ENCODE measurements at regions not wholly inside any gene's neighbourhood (a gene's known extent, or its start where the extent isn't known, plus 50 kb on each side); places are given as distances from the start of the nearest gene placed in this dataset.

DNA sequence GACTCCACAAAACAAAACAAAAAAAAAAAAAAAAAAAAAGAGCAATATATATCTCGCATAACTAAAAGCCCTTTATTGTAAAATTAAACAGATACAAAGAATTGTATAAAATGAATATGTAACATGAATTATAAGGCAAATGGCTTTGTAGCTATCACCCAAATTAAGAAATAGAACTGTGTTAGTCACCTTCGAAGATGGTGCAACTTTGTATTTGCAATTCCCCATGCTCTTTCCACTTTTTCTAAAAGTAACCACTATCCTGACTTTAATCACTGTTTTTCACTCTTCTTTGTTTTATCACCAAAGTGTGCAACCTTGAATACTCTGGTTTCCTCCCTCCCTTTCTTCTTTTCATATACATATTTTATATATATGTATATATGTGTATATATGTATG lies 57.1 kb upstream of the HTR2A start:
- POLR2A ChIA-PET = interaction anchor here (0.5 kb wide), 1 partner anchor 12 kb away, joined by 3 read pairs; no protein-coding TSS in a partner anchor
- H3K4me3 Mint-ChIP-seq = peak overlapping the region; percentile 69
- no peak for DNase-seq
- no peak overlapping the region for H3K4me2 ChIP-seq (replicated peaks; ENCODE audit: low read depth, low read length, poor library complexity, severe bottlenecking)
- H3K9ac ChIP-seq (ENCODE audit: low read length) = no peak overlapping the region
- H3K27me3 Mint-ChIP-seq = no peaks in the 10 kb centered on the region
- no peak overlapping the region for H3K4me3 ChIP-seq (ENCODE audit: control extremely low read depth in 1 of 5, extremely low read depth in 1 of 5, insufficient read depth in 1 of 5, low read depth in 2 of 5, low read length in 4 of 5)
- no peak overlapping the region for H3K27ac ChIP-seq (ENCODE audit: low read length in 2 of 2)
- no peaks in the 10 kb centered on the region for H3K9me3 Mint-ChIP-seq (ENCODE audit: insufficient read depth)
- intact Hi-C loops (cut with micrococcal nuclease) = no loop called here
- no peaks in the 10 kb centered on the region for H3K36me3 ChIP-seq (replicated peaks in 1 of 2; ENCODE audit: control extremely low read depth in 1 of 2, control insufficient read depth in 1 of 2, extremely low read depth in 1 of 2, insufficient read depth in 2 of 2, low read length in 1 of 2)
- H3K4me1 ChIP-seq (ENCODE audit: control insufficient read depth in 2 of 2, insufficient read depth in 2 of 2, low read length in 2 of 2) = peaks cover 19 to 22% of the 10 kb centered on the region in 2 donors
- H3K27ac Mint-ChIP-seq = peak overlapping the region; percentile 50
- CTCF ChIA-PET = interaction anchor here (2.1 kb wide), 1 partner anchor 8 kb away, joined by 11 read pairs; no protein-coding TSS in a partner anchor
- no peaks in the 10 kb centered on the region for H3K9me3 ChIP-seq (ENCODE audit: control extremely low read depth in 1 of 3, control insufficient read depth in 2 of 3, insufficient read depth in 1 of 3, low read length in 2 of 3)
- WGBS (ENCODE audit: insufficient coverage) = 60% methylated on average over 1 of the region's 2 CpGs
- no peaks in the 10 kb centered on the region for H3K79me2 ChIP-seq (ENCODE audit: control insufficient read depth, insufficient read depth, low read length)
- H3K4me1 Mint-ChIP-seq = peaks cover 23% of the 10 kb centered on the region
- TF ChIP-seq EZH2 (IDR thresholded peaks at IDR 0.05; ENCODE audit: borderline replicate concordance, insufficient read depth, low read depth, low read length, poor library complexity, severe bottlenecking) = no peak
- TF ChIP-seq, protein P1, sequence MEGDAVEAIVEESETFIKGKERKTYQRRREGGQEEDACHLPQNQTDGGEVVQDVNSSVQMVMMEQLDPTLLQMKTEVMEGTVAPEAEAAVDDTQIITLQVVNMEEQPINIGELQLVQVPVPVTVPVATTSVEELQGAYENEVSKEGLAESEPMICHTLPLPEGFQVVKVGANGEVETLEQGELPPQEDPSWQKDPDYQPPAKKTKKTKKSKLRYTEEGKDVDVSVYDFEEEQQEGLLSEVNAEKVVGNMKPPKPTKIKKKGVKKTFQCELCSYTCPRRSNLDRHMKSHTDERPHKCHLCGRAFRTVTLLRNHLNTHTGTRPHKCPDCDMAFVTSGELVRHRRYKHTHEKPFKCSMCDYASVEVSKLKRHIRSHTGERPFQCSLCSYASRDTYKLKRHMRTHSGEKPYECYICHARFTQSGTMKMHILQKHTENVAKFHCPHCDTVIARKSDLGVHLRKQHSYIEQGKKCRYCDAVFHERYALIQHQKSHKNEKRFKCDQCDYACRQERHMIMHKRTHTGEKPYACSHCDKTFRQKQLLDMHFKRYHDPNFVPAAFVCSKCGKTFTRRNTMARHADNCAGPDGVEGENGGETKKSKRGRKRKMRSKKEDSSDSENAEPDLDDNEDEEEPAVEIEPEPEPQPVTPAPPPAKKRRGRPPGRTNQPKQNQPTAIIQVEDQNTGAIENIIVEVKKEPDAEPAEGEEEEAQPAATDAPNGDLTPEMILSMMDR (IDR thresholded peaks at IDR 0.05) = no peak
- no peaks in the 10 kb centered on the region for H4K20me1 ChIP-seq (ENCODE audit: control insufficient read depth, insufficient read depth, low read length, poor library complexity, severe bottlenecking)
- H3K27me3 ChIP-seq (replicated peaks in 1 of 4; ENCODE audit: control extremely low read depth in 1 of 4, control insufficient read depth in 3 of 4, insufficient read depth in 4 of 4, low read length in 3 of 4) = no peaks in the 10 kb centered on the region
- ATAC-seq (ENCODE audit: low read depth) = no peak
- no peak overlapping the region for H2AFZ ChIP-seq (ENCODE audit: insufficient read depth, low read depth, low read length, poor library complexity, severe bottlenecking)

DNA sequence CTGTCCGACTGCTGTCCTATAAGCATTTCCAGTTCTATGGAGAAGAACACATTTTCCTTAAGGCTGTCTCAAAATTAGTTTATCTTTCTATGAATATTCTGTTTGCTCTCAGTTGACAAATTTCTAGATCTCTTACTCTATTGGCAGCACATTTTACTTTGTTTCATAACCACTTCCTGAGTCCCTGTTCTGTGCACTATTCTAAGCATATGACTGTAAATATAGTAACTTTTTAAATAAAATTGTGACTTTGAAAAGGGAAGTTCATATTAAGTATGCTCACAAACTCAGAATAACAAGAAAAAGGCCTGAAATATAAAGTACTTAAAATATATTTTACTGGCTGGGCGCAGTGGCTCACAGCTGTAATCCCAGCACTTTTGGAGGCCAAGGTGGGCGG lies 56.5 kb upstream of the HTR2A start:
- Histone ChIP-seq H3K36me3 (replicated peaks in 1 of 2; ENCODE audit: control extremely low read depth in 1 of 2, control insufficient read depth in 1 of 2, extremely low read depth in 1 of 2, insufficient read depth in 2 of 2, low read length in 1 of 2) (no peaks in the 10 kb centered on the region), H2AFZ (ENCODE audit: insufficient read depth, low read depth, low read length, poor library complexity, severe bottlenecking) (peak overlapping the region; percentile 32), H3K27me3 (replicated peaks in 1 of 4; ENCODE audit: control extremely low read depth in 1 of 4, control insufficient read depth in 3 of 4, insufficient read depth in 4 of 4, low read length in 3 of 4) (no peaks in the 10 kb centered on the region), H3K27ac (ENCODE audit: low read length in 2 of 2) (peak overlapping the region in 1 of 2 donors; percentile 67), H3K4me3 (ENCODE audit: control extremely low read depth in 1 of 5, extremely low read depth in 1 of 5, insufficient read depth in 1 of 5, low read depth in 2 of 5, low read length in 4 of 5) (no peak overlapping the region), H3K9me3 (ENCODE audit: control extremely low read depth in 1 of 3, control insufficient read depth in 2 of 3, insufficient read depth in 1 of 3, low read length in 2 of 3) (no peaks in the 10 kb centered on the region), H3K9ac (ENCODE audit: low read length) (peak overlapping the region; percentile 9), H4K20me1 (ENCODE audit: control insufficient read depth, insufficient read depth, low read length, poor library complexity, severe bottlenecking) (no peaks in the 10 kb centered on the region), H3K4me1 (ENCODE audit: control insufficient read depth in 2 of 2, insufficient read depth in 2 of 2, low read length in 2 of 2) (peaks cover 19 to 22% of the 10 kb centered on the region in 2 donors), H3K4me2 (replicated peaks; ENCODE audit: low read depth, low read length, poor library complexity, severe bottlenecking) (peak overlapping the region; percentile 59), H3K79me2 (ENCODE audit: control insufficient read depth, insufficient read depth, low read length) (no peaks in the 10 kb centered on the region)
- ChIA-PET CTCF (interaction anchor here (2.1 kb wide), 1 partner anchor 9 kb away, joined by 11 read pairs; no protein-coding TSS in a partner anchor), POLR2A (no interaction called here)
- intact Hi-C loops (cut with micrococcal nuclease) = no loop called here
- Mint-ChIP-seq H3K4me1 (peaks cover 23% of the 10 kb centered on the region), H3K9me3 (ENCODE audit: insufficient read depth) (no peaks in the 10 kb centered on the region), H3K27me3 (no peaks in the 10 kb centered on the region), H3K4me3 (peak overlapping the region; percentile 35), H3K27ac (no peak overlapping the region)
- TF ChIP-seq EZH2 (IDR thresholded peaks at IDR 0.05; ENCODE audit: borderline replicate concordance, insufficient read depth, low read depth, low read length, poor library complexity, severe bottlenecking) = no peak
- TF ChIP-seq, protein P1 (IDR thresholded peaks at IDR 0.05) = no peak
- no peak for DNase-seq
- no CpG with 5 or more reads among the region's 3 CpGs for WGBS (ENCODE audit: insufficient coverage)
- ATAC-seq (ENCODE audit: low read depth) = no peak

Data from B cell (primary cell).